D721Med (cell line): ENCODE measurements at regions not wholly inside any gene's neighbourhood (a gene's known extent, or its start where the extent isn't known, plus 50 kb on each side); places are given as distances from the start of the nearest gene placed in this dataset.

Source experiments
- DNase-seq: peaks from one replicate; pipeline ENCODE4 v3.0.0; 2011; ENCODE audit warnings: low spot score; ENCODE audit not compliant: insufficient read length
- FAIRE-seq: peaks from 2 replicates; lab custom pipeline; 2011; peaks lifted over from hg19 to GRCh38; lab: Jason Lieb, UNC
- TF ChIP-seq, protein P1 (sequence below): IDR thresholded peaks from 2 replicates; pipeline ENCODE4 v1.5.1; 2012; ENCODE audit warnings: mild to moderate bottlenecking, control low read depth; ENCODE audit not compliant: insufficient read depth; ENCODE audit errors: missing control alignments

- peak; percentile 11 for FAIRE-seq
- no peak for DNase-seq
- TF ChIP-seq, protein P1, sequence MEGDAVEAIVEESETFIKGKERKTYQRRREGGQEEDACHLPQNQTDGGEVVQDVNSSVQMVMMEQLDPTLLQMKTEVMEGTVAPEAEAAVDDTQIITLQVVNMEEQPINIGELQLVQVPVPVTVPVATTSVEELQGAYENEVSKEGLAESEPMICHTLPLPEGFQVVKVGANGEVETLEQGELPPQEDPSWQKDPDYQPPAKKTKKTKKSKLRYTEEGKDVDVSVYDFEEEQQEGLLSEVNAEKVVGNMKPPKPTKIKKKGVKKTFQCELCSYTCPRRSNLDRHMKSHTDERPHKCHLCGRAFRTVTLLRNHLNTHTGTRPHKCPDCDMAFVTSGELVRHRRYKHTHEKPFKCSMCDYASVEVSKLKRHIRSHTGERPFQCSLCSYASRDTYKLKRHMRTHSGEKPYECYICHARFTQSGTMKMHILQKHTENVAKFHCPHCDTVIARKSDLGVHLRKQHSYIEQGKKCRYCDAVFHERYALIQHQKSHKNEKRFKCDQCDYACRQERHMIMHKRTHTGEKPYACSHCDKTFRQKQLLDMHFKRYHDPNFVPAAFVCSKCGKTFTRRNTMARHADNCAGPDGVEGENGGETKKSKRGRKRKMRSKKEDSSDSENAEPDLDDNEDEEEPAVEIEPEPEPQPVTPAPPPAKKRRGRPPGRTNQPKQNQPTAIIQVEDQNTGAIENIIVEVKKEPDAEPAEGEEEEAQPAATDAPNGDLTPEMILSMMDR = no peak
Measured at GRCh38 chr1:217228689-217229088, 402.2 kb downstream of the GPATCH2 start.

DNA sequence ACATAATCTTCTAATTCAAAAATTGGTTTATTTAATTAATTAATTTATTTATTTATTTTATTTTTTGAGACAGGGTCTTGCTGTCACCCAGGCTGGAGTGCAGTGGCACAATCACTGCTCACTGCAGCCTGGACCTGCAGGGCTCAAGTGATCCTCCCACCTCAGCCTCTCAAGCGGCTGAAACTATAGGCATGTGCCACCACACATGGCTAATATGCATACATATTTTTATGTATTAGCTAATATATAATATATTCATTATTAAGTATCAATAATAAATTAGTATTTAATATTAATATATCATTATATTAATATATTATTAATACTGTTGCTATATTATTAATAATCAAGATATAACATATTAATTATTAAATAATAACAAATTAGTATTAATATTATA, 406.7 kb downstream of the GPATCH2 start:
- FAIRE-seq = no peak
- TF ChIP-seq, protein P1 = no peak
- DNase-seq = no peak

DNA sequence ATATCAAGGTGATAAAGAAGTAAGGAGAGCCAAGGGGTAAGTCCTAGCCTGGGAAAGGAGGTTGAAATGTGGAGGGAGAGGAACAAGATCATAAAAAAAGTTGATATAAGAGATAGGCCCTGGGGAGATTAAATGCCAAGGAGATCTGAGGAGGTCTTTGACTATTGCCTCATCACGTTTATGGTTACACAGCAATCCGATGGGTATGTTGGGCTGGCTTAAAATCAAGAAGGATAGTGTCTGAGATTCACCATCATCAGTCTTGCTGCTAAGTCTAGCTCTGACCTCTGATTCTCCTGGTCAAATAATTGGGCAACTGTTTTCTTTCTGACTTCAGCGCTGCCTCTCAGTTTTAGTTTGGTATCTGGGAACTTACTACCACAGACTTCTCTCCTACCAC, 416.3 kb downstream of the GPATCH2 start:
- DNase-seq (no peak), FAIRE-seq (no peak)
- TF ChIP-seq, protein P1 = no peak

DNA sequence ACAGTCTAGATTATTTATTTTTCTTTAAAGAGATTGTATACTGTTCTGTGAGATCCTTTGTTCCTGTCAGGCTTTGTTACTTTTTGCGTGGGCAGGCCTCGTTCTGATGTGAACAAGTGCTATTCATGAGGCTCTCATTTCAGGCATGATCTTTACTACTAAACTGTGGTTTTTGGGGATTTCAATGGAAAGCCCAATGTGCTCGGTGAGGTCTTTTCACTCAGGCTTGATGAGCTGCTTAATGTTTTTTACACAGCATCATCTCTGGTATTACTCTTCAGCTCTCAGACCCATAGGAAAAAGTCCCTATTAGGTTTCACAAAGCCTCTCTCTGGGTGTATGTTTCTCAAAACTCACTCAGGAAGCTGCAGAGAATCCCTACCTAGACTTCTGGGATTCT, 419.4 kb downstream of the GPATCH2 start:
- FAIRE-seq = no peak
- TF ChIP-seq, protein P1 = no peak
- DNase-seq = no peak

DNA sequence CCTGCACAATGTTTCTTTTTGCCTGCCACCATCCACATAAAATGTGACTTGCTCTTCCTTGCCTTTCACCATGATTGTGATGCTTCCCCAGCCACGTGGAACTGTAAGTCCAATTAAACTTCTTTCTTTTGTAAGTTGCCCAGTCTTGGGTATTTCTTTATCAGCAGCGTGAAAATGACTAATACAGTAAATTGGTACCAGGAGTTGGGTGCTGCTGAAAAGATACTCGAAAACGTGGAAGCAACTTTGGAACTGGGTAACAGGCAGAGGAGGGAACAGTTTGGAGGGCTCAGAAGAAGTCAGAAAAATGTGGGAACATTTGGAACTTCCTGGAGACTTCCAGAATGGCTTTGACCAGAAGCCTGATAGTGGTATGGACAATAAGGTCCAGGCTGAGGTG, 425.3 kb downstream of the GPATCH2 start:
- TF ChIP-seq, protein P1 = no peak
- FAIRE-seq (no peak), DNase-seq (no peak)

GRCh38 chr1:217196616-217197015, 434.3 kb downstream of the GPATCH2 start:
- no peak for DNase-seq
- no peak for FAIRE-seq
- TF ChIP-seq, protein P1 = no peak

GRCh38 chr1:217193151-217193550, 437.7 kb downstream of the GPATCH2 start:
- no peak for DNase-seq
- peak; percentile 46 for FAIRE-seq

More at GRCh38 chr1:217193151-217193550, 437.7 kb downstream of the GPATCH2 start:
- TF ChIP-seq, protein P1 = no peak
